ENCODE measurements at regions not wholly inside any gene's neighbourhood (a gene's known extent, or its start where the extent isn't known, plus 50 kb on each side); places are given as distances from the start of the nearest gene placed in this dataset.
"Not testable (repeated sequence)": the region's sequence is repeated elsewhere in the genome, so short reads cannot be mapped to it uniquely, and the experiment has no call there.

- DNase-seq = no peak
Observed at GRCh38 chr5:60437308-60437707, 262.7 kb downstream of the DEPDC1B start.

GRCh38 chr5:60436518-60436917 is 263.4 kb downstream of the DEPDC1B start:
- no peak for DNase-seq

- DNase-seq = no peak
Observed at GRCh38 chr5:60435808-60436207, 264.2 kb downstream of the DEPDC1B start.

GRCh38 chr5:60426189-60426588 is 273.8 kb downstream of the DEPDC1B start:
- not testable (repeated sequence) for DNase-seq

- not testable (repeated sequence) for DNase-seq
Observed at GRCh38 chr5:60420773-60421172, 279.2 kb downstream of the DEPDC1B start.

GRCh38 chr5:60417500-60418181 is 282.3 kb downstream of the DEPDC1B start:
- DNase-seq = no peak

- no peak for DNase-seq
Observed at GRCh38 chr5:60415443-60415842, 284.5 kb downstream of the DEPDC1B start.

- no peak for DNase-seq
Observed at GRCh38 chr5:60410427-60410826, 289.5 kb downstream of the DEPDC1B start.

GRCh38 chr5:60404171-60404570 is 295.8 kb downstream of the DEPDC1B start:
- no peak for DNase-seq

- no peak for DNase-seq
Observed at GRCh38 chr5:60403343-60404006, 296.5 kb downstream of the DEPDC1B start.

- DNase-seq = no peak
Observed at GRCh38 chr5:60402161-60402785, 297.7 kb downstream of the DEPDC1B start.

- DNase-seq = no peak
Observed at GRCh38 chr5:60401526-60401925, 298.4 kb downstream of the DEPDC1B start.

- no peak for DNase-seq
Observed at GRCh38 chr5:60399507-60399906, 300.5 kb downstream of the DEPDC1B start.

GRCh38 chr5:60395712-60396329 is 304.1 kb downstream of the DEPDC1B start:
- DNase-seq = no peak

GRCh38 chr5:60387051-60387440 is 312.9 kb downstream of the DEPDC1B start:
- DNase-seq = no peak

- DNase-seq = no peak
Observed at GRCh38 chr5:60386436-60387050, 313.4 kb downstream of the DEPDC1B start.

GRCh38 chr5:60382716-60383115 is 317.2 kb downstream of the DEPDC1B start:
- DNase-seq = no peak

GRCh38 chr5:60379907-60380306 is 320.1 kb downstream of the DEPDC1B start:
- no peak for DNase-seq

- no peak for DNase-seq
Observed at GRCh38 chr5:60377826-60378225, 322.1 kb downstream of the DEPDC1B start.

GRCh38 chr5:60376860-60377259 is 323.1 kb downstream of the DEPDC1B start:
- no peak for DNase-seq

GRCh38 chr5:60374409-60374808 is 325.6 kb downstream of the DEPDC1B start:
- DNase-seq = no peak

GRCh38 chr5:60372786-60373185 is 327.2 kb downstream of the DEPDC1B start:
- no peak for DNase-seq

GRCh38 chr5:60371065-60371464 is 328.9 kb downstream of the DEPDC1B start:
- DNase-seq = no peak
